ENCODE measurements at regions not wholly inside any gene's neighbourhood (a gene's known extent, or its start where the extent isn't known, plus 50 kb on each side); places are given as distances from the start of the nearest gene placed in this dataset.
A peak's percentile ranks its signal among the peaks of the same experiment; 100 is the strongest.

- H3K4me3 ChIP-seq = no peak overlapping the region
- H3K27ac ChIP-seq = no peak overlapping the region
- TF ChIP-seq EP300 (IDR thresholded peaks at IDR 0.05) (no peak), CTCF (IDR thresholded peaks at IDR 0.05) (no peak), POLR2A (IDR thresholded peaks at IDR 0.05) (no peak)
- H3K36me3 ChIP-seq = no peaks in the 10 kb centered on the region
- 97% methylated on average over 16 to 23 of the region's 25 CpGs for WGBS, 2 donors
- peaks cover 0 to 34% (median 4%) of the 10 kb centered on the region in 4 donors for H3K4me1 ChIP-seq
- no peaks in the 10 kb centered on the region for H3K9me3 ChIP-seq
- no peaks in the 10 kb centered on the region for H3K27me3 ChIP-seq
- no peak for DNase-seq (ENCODE audit: low spot score in 2 of 2)
Measured at GRCh38 chr11:130598433-130598832, 150.0 kb downstream of the ADAMTS15 start.

GRCh38 chr11:130599073-130599654, 150.7 kb downstream of the ADAMTS15 start:
- Histone ChIP-seq H3K27ac (no peak overlapping the region), H3K9me3 (no peaks in the 10 kb centered on the region), H3K36me3 (no peaks in the 10 kb centered on the region), H3K27me3 (no peaks in the 10 kb centered on the region), H3K4me1 (peaks cover 0 to 34% (median 4%) of the 10 kb centered on the region in 4 donors), H3K4me3 (no peak overlapping the region)
- WGBS, 2 donors = 73 to 78% methylated on average over 4 of the region's 4 CpGs
- DNase-seq (ENCODE audit: low spot score in 2 of 2) = peak; percentile 79 to 81
- TF ChIP-seq EP300 (IDR thresholded peaks at IDR 0.05) (peak in 1 of 2 donors; percentile 10), CTCF (IDR thresholded peaks at IDR 0.05) (no peak)

- H3K27me3 ChIP-seq = no peaks in the 10 kb centered on the region
- TF ChIP-seq POLR2A (IDR thresholded peaks at IDR 0.05) (no peak), EP300 (IDR thresholded peaks at IDR 0.05) (no peak), CTCF (IDR thresholded peaks at IDR 0.05) (no peak)
- 69 to 78% methylated on average over 4 of the region's 4 CpGs for WGBS, 2 donors
- DNase-seq (ENCODE audit: low spot score in 2 of 2) = no peak
- H3K4me3 ChIP-seq = no peak overlapping the region
- no peaks in the 10 kb centered on the region for H3K36me3 ChIP-seq
- H3K4me1 ChIP-seq = peaks cover 0 to 35% (median 4%) of the 10 kb centered on the region in 4 donors
- H3K27ac ChIP-seq = peak overlapping the region in 2 of 4 donors; percentile 70 to 76
- H3K9me3 ChIP-seq = no peaks in the 10 kb centered on the region
Measured at GRCh38 chr11:130600139-130600538, 151.7 kb downstream of the ADAMTS15 start.

- no peak for DNase-seq (ENCODE audit: low spot score in 2 of 2)
- 54 to 66% methylated on average over 5 of the region's 5 CpGs for WGBS, 2 donors
- H3K4me3 ChIP-seq = no peak overlapping the region
- H3K36me3 ChIP-seq = no peaks in the 10 kb centered on the region
- TF ChIP-seq EP300 (IDR thresholded peaks at IDR 0.05) (no peak), POLR2A (IDR thresholded peaks at IDR 0.05) (no peak), CTCF (IDR thresholded peaks at IDR 0.05) (no peak)
- H3K27me3 ChIP-seq = no peaks in the 10 kb centered on the region
- peaks cover 0 to 39% (median 4%) of the 10 kb centered on the region in 4 donors for H3K4me1 ChIP-seq
- H3K27ac ChIP-seq = peak overlapping the region in 3 of 4 donors; percentile 20 to 76 (median 70)
- H3K9me3 ChIP-seq = no peaks in the 10 kb centered on the region
Measured at GRCh38 chr11:130600616-130601015, 152.2 kb downstream of the ADAMTS15 start.

- WGBS, 2 donors = 10% methylated on average over 8 of the region's 8 CpGs
- peaks cover 0 to 45% (median 8%) of the 10 kb centered on the region in 4 donors for H3K4me1 ChIP-seq
Measured at GRCh38 chr11:130601141-130601540, 152.7 kb downstream of the ADAMTS15 start.

More at GRCh38 chr11:130601141-130601540, 152.7 kb downstream of the ADAMTS15 start:
- Histone ChIP-seq H3K9me3 (no peaks in the 10 kb centered on the region), H3K4me3 (no peak overlapping the region), H3K36me3 (no peaks in the 10 kb centered on the region), H3K27ac (peak overlapping the region in 3 of 4 donors; percentile 23 to 76 (median 70)), H3K27me3 (no peaks in the 10 kb centered on the region)
- peak; percentile 63 to 77 for DNase-seq (ENCODE audit: low spot score in 2 of 2)
- peak in 1 of 5 experiments; percentile 22 for TF ChIP-seq CTCF (IDR thresholded peaks at IDR 0.05)
- no peak for TF ChIP-seq POLR2A (IDR thresholded peaks at IDR 0.05)
- TF ChIP-seq EP300 (IDR thresholded peaks at IDR 0.05) = peak in 1 of 2 donors; percentile 84
